ENCODE measurements at regions not wholly inside any gene's neighbourhood (a gene's known extent, or its start where the extent isn't known, plus 50 kb on each side); places are given as distances from the start of the nearest gene placed in this dataset.

DNA sequence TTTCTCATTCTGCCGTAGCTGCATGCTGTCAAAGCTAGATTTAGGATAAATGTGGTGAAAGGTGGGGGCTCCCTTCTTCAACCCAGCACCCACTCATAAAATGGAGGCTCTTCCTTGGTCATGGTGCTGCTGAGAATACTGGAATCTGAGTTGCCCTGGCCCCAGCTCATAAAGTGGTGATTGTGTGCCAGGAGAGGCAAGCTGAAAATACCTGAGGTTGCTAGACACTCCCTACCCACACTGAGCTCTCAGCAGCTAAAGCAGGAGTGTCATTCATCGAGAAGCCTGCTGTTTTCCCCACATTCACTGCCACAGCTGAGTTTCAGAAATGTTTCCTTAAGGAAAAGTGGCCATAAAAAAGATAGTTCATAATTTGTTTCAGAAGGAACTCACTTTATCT is 297.1 kb upstream of the RBMS1 start:
- H3K4me1 ChIP-seq (replicated peaks in 1 of 2): no peaks in the 10 kb centered on the region
- 33 to 100% (median 72%) methylated on average over 1 to 2 of the region's 2 CpGs; no CpG with 5 or more reads in 2 of the 10 experiments for WGBS, 10 experiments
- H3K4me3 ChIP-seq: no peak overlapping the region
- no peak overlapping the region for H3K27ac ChIP-seq
- ATAC-seq (replicated peaks in 6 of 8): peak in 1 of 8 experiments; percentile 35
- in situ Hi-C loops (cut with MboI; ENCODE audit: low pct_unique_long_range_greater_than_20kb in 2 of 9, low sequenced_read_pairs in 9 of 9, unreplicated experiment in 9 of 9): no loop called here

GRCh38 chr2:160791884-160792283 is 298.3 kb upstream of the RBMS1 start:
- Histone ChIP-seq H3K27ac (no peak overlapping the region), H3K4me3 (no peak overlapping the region), H3K4me1 (replicated peaks in 1 of 2) (no peaks in the 10 kb centered on the region)
- ATAC-seq (replicated peaks in 6 of 8): no peak
- in situ Hi-C loops (cut with MboI; ENCODE audit: low pct_unique_long_range_greater_than_20kb in 2 of 9, low sequenced_read_pairs in 9 of 9, unreplicated experiment in 9 of 9): no loop called here
- 45 to 92% (median 73%) methylated on average over 2 to 3 of the region's 3 CpGs; no CpG with 5 or more reads in 1 of the 10 experiments for WGBS, 10 experiments

DNA sequence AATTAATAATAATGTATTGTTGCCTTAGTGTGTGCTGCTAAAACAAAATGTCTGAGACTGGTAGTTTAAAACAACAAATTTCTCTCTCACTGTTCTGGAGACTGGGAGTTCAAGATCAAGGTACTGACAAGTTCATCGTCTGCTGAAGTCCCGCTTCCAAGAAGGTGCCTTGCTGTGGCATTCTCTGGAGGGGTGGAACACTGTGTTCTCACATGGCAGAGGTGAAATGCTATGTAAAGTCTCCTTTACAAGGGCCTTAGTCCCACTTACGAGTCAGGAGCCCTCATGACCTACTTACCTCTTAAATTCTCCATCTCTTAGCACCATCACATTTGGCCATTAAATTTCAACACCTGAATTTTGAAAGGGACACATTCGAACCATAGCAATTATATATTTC is 299.2 kb upstream of the RBMS1 start:
- Histone ChIP-seq H3K27ac (no peak overlapping the region), H3K4me1 (replicated peaks in 1 of 2) (no peaks in the 10 kb centered on the region), H3K4me3 (no peak overlapping the region)
- 43 to 100% (median 80%) methylated on average over 1 to 4 of the region's 4 CpGs; no CpG with 5 or more reads in 1 of the 10 experiments for WGBS, 10 experiments
- in situ Hi-C loops (cut with MboI; ENCODE audit: low pct_unique_long_range_greater_than_20kb in 2 of 9, low sequenced_read_pairs in 9 of 9, unreplicated experiment in 9 of 9): no loop called here
- no peak for ATAC-seq (replicated peaks in 6 of 8)

DNA sequence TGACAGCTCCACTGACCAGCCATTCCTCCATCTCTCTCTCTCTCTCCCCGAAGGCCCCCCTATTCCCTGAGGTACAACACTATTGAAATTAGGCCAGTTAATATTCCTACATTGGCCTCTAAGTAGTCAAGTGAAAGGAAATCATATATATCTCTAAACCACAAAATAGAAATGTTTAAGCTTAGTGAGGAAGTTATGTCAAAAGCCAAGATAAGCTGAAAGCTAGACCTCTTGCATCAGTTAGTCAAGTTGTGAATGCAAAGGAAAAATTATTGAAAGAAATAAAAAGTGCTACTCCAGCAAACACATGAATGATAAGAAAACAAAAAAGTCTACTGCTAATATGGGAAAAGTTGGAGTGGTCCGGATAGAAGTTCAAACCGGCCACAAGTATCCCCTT is 301.3 kb upstream of the RBMS1 start:
- Histone ChIP-seq H3K4me3 (no peak overlapping the region), H3K27ac (no peak overlapping the region), H3K4me1 (replicated peaks in 1 of 2) (no peaks in the 10 kb centered on the region)
- no peak for ATAC-seq (replicated peaks in 6 of 8)
- WGBS, 10 experiments: 63 to 100% (median 87%) methylated on average over 1 to 3 of the region's 3 CpGs; no CpG with 5 or more reads in 1 of the 10 experiments
- in situ Hi-C loops (cut with MboI; ENCODE audit: low pct_unique_long_range_greater_than_20kb in 2 of 9, low sequenced_read_pairs in 9 of 9, unreplicated experiment in 9 of 9): no loop called here

- no peak overlapping the region for H3K4me3 ChIP-seq
- no peak overlapping the region for H3K27ac ChIP-seq
- in situ Hi-C loops (cut with MboI; ENCODE audit: low pct_unique_long_range_greater_than_20kb in 2 of 9, low sequenced_read_pairs in 9 of 9, unreplicated experiment in 9 of 9): no loop called here
- no peaks in the 10 kb centered on the region for H3K4me1 ChIP-seq (replicated peaks in 1 of 2)
- no peak for ATAC-seq (replicated peaks in 6 of 8)
Observed at GRCh38 chr2:160803881-160804280, 310.3 kb upstream of the RBMS1 start.

DNA sequence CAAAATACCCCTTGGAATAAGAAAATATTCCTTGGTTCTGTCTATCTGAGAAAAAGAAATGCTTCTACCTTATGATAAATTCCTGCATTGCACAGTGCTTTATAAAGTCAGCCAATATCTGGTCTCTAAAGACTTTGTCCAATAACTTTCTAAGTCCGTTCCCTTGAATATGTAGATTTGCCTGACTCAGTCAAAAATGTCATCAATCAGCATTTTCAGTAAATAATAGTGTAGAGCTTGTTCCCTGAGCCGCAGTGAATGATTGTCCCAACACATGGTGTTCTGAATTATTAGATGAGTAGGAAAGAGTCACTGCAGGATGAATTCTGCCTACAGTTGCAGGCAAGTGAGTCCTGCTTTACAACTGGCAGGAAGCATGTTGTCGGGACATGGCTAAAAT is 316.8 kb upstream of the RBMS1 start:
- 16 to 100% (median 69%) methylated on average over 1 to 3 of the region's 3 CpGs; no CpG with 5 or more reads in 1 of the 10 experiments for WGBS, 10 experiments
- peak in 2 of 8 experiments; percentile 94 to 98 for ATAC-seq (replicated peaks in 6 of 8)
- H3K27ac ChIP-seq: no peak overlapping the region
- no peaks in the 10 kb centered on the region for H3K4me1 ChIP-seq (replicated peaks in 1 of 2)
- in situ Hi-C loops (cut with MboI; ENCODE audit: low pct_unique_long_range_greater_than_20kb in 2 of 9, low sequenced_read_pairs in 9 of 9, unreplicated experiment in 9 of 9): no loop called here
- no peak overlapping the region for H3K4me3 ChIP-seq

GRCh38 chr2:160812830-160813505 is 319.4 kb upstream of the RBMS1 start:
- Histone ChIP-seq H3K4me1 (replicated peaks in 1 of 2) (no peaks in the 10 kb centered on the region), H3K4me3 (no peak overlapping the region), H3K27ac (no peak overlapping the region)
- 42 to 93% (median 79%) methylated on average over 2 to 6 of the region's 6 CpGs for WGBS, 10 experiments
- ATAC-seq (replicated peaks in 6 of 8): no peak
- in situ Hi-C loops (cut with MboI; ENCODE audit: low pct_unique_long_range_greater_than_20kb in 2 of 9, low sequenced_read_pairs in 9 of 9, unreplicated experiment in 9 of 9): no loop called here

GRCh38 chr2:160813506-160813858 is 319.9 kb upstream of the RBMS1 start:
- Histone ChIP-seq H3K4me3 (no peak overlapping the region), H3K4me1 (replicated peaks in 1 of 2) (no peaks in the 10 kb centered on the region), H3K27ac (no peak overlapping the region)
- 0 to 100% (median 79%) methylated on average over 1 to 5 of the region's 5 CpGs; no CpG with 5 or more reads in 1 of the 10 experiments for WGBS, 10 experiments
- in situ Hi-C loops (cut with MboI; ENCODE audit: low pct_unique_long_range_greater_than_20kb in 2 of 9, low sequenced_read_pairs in 9 of 9, unreplicated experiment in 9 of 9): no loop called here
- ATAC-seq (replicated peaks in 6 of 8): no peak

GRCh38 chr2:160816916-160817499 is 323.4 kb upstream of the RBMS1 start:
- 0 to 100% (median 75%) methylated on average over 1 to 2 of the region's 2 CpGs; no CpG with 5 or more reads in 2 of the 10 experiments for WGBS, 10 experiments
- in situ Hi-C loops (cut with MboI; ENCODE audit: low pct_unique_long_range_greater_than_20kb in 2 of 9, low sequenced_read_pairs in 9 of 9, unreplicated experiment in 9 of 9): no loop called here

DNA sequence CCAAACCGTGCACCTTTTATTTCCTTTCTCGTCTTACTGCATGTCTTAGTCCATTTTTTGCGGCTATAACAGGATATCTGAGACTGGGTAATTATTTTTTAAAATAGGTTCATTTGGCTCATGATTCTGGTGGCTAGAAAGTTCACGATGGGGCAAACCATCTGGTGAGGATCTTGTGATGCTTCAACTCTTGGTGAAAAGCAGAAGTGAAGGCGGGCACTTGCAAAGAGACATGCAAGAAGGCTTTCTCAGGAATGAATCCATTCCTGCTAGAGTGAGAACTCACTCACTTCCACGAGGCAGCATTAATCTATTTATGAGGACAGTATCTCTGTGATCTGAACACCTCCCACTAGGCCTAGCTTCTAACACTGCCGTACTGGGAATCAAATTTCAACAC is 327.1 kb upstream of the RBMS1 start:
- H3K27ac ChIP-seq: no peak overlapping the region
- no peak for ATAC-seq (replicated peaks in 6 of 8)
- no peaks in the 10 kb centered on the region for H3K4me1 ChIP-seq (replicated peaks in 1 of 2)
- in situ Hi-C loops (cut with MboI; ENCODE audit: low pct_unique_long_range_greater_than_20kb in 2 of 9, low sequenced_read_pairs in 9 of 9, unreplicated experiment in 9 of 9): no loop called here
- 60 to 100% (median 81%) methylated on average over 3 to 7 of the region's 7 CpGs for WGBS, 10 experiments
- no peak overlapping the region for H3K4me3 ChIP-seq

More at GRCh38 chr2:160816916-160817499, 323.4 kb upstream of the RBMS1 start:
- Histone ChIP-seq H3K4me3 (no peak overlapping the region), H3K27ac (no peak overlapping the region), H3K4me1 (replicated peaks in 1 of 2) (no peaks in the 10 kb centered on the region)
- ATAC-seq (replicated peaks in 6 of 8): peak in 2 of 8 experiments; percentile 17 to 86

- in situ Hi-C loops (cut with MboI; ENCODE audit: low pct_unique_long_range_greater_than_20kb in 2 of 9, low sequenced_read_pairs in 9 of 9, unreplicated experiment in 9 of 9): no loop called here
- Histone ChIP-seq H3K4me3 (no peak overlapping the region), H3K27ac (no peak overlapping the region), H3K4me1 (replicated peaks in 1 of 2) (no peaks in the 10 kb centered on the region)
- no peak for ATAC-seq (replicated peaks in 6 of 8)
Observed at GRCh38 chr2:160822006-160822405, 328.4 kb upstream of the RBMS1 start.

- Histone ChIP-seq H3K27ac (no peak overlapping the region), H3K4me1 (replicated peaks in 1 of 2) (no peaks in the 10 kb centered on the region), H3K4me3 (no peak overlapping the region)
- 46 to 100% (median 81%) methylated on average over 1 of the region's 1 CpG for WGBS, 10 experiments
- ATAC-seq (replicated peaks in 6 of 8): no peak
- in situ Hi-C loops (cut with MboI; ENCODE audit: low pct_unique_long_range_greater_than_20kb in 2 of 9, low sequenced_read_pairs in 9 of 9, unreplicated experiment in 9 of 9): no loop called here
Observed at GRCh38 chr2:160825433-160825832, 331.8 kb upstream of the RBMS1 start.

DNA sequence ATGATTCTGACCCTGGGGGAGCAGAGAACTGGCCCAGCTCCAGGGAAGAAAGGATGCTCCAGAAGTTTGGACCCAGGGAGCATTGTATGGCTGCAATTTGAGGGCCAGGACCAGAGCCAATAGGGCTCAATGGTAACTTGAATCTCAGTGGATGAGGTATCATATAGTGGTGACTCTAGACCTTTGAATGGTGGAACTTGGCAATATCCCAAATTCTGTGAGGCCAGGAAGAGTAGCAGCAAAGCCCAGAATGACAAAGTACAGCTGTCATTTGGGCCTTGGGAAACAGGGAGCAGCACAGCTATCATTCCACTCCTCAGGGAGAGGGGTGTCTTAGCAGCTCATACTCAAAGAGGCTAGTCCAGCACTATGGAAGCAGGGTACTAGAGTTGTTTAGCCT is 332.9 kb upstream of the RBMS1 start:
- no peak for ATAC-seq (replicated peaks in 6 of 8)
- in situ Hi-C loops (cut with MboI; ENCODE audit: low pct_unique_long_range_greater_than_20kb in 2 of 9, low sequenced_read_pairs in 9 of 9, unreplicated experiment in 9 of 9): no loop called here
- Histone ChIP-seq H3K27ac (no peak overlapping the region), H3K4me1 (replicated peaks in 1 of 2) (no peaks in the 10 kb centered on the region), H3K4me3 (no peak overlapping the region)

DNA sequence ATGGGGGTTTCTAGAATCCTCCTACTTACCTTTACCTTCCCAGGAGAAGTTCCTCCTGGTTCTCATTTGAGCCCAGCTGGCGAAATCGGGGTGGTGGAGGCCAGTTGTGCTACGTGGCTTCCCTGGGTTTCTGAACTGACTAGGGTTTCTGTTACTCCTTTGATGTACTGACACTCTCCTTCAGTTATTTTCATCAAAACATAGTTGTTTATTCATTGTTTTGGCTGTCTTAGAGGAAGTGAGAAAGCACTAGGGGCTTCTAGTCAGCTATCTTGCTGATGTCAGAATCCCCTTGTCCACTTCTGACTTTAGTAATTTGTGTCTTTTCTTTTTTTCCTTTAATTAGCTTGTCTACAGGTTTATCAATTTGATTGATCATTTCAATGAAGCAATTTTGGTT is 332.2 kb upstream of the TANK start:
- in situ Hi-C loops (cut with MboI; ENCODE audit: low pct_unique_long_range_greater_than_20kb in 2 of 9, low sequenced_read_pairs in 9 of 9, unreplicated experiment in 9 of 9): no loop called here
- WGBS, 10 experiments: 41 to 100% (median 81%) methylated on average over 1 to 3 of the region's 3 CpGs; no CpG with 5 or more reads in 3 of the 10 experiments
- no peak overlapping the region for H3K27ac ChIP-seq
- no peak for ATAC-seq (replicated peaks in 6 of 8)
- no peak overlapping the region for H3K4me3 ChIP-seq
- no peaks in the 10 kb centered on the region for H3K4me1 ChIP-seq (replicated peaks in 1 of 2)
